ENCODE measurements at regions not wholly inside any gene's neighbourhood (a gene's known extent, or its start where the extent isn't known, plus 50 kb on each side); places are given as distances from the start of the nearest gene placed in this dataset.

GRCh38 chr2:238965371-238966071 lies 117.6 kb downstream of the TWIST2 start:
- no peak overlapping the region for H4K8ac ChIP-seq (ENCODE audit: low read depth in 2 of 2, low read length in 2 of 2)
- ATAC-seq (ENCODE audit: low read depth) (no peak), DNase-seq (no peak)
- TF ChIP-seq CHD1 (IDR thresholded peaks at IDR 0.05; ENCODE audit: low read depth, low read length): no peak
- TF ChIP-seq CEBPB (IDR thresholded peaks at IDR 0.05; ENCODE audit: low read depth, low read length): no peak
- TF ChIP-seq RAD21 (IDR thresholded peaks at IDR 0.05; ENCODE audit: low read length): no peak
- TF ChIP-seq POLR2A (IDR thresholded peaks at IDR 0.05; ENCODE audit: low read depth, low read length): no peak
- no peak for TF ChIP-seq MXI1 (IDR thresholded peaks at IDR 0.05; ENCODE audit: borderline replicate concordance, low read depth, low read length)
- TF ChIP-seq RFX5 (IDR thresholded peaks at IDR 0.05; ENCODE audit: low read depth, low read length): no peak
- TF ChIP-seq, protein P1, sequence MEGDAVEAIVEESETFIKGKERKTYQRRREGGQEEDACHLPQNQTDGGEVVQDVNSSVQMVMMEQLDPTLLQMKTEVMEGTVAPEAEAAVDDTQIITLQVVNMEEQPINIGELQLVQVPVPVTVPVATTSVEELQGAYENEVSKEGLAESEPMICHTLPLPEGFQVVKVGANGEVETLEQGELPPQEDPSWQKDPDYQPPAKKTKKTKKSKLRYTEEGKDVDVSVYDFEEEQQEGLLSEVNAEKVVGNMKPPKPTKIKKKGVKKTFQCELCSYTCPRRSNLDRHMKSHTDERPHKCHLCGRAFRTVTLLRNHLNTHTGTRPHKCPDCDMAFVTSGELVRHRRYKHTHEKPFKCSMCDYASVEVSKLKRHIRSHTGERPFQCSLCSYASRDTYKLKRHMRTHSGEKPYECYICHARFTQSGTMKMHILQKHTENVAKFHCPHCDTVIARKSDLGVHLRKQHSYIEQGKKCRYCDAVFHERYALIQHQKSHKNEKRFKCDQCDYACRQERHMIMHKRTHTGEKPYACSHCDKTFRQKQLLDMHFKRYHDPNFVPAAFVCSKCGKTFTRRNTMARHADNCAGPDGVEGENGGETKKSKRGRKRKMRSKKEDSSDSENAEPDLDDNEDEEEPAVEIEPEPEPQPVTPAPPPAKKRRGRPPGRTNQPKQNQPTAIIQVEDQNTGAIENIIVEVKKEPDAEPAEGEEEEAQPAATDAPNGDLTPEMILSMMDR (conservative IDR thresholded peaks at IDR 0.05; ENCODE audit: low read depth, low read length): no peak
- no peak for TF ChIP-seq FOS (IDR thresholded peaks at IDR 0.05; ENCODE audit: low read depth, low read length)
- TF ChIP-seq BHLHE40 (IDR thresholded peaks at IDR 0.05; ENCODE audit: low read depth, low read length): no peak
- TF ChIP-seq MAFK (IDR thresholded peaks at IDR 0.05; ENCODE audit: low read depth, low read length): no peak
- no peak for TF ChIP-seq NFE2L2 (IDR thresholded peaks at IDR 0.05; ENCODE audit: low read depth, low read length)
- TF ChIP-seq, protein P2, sequence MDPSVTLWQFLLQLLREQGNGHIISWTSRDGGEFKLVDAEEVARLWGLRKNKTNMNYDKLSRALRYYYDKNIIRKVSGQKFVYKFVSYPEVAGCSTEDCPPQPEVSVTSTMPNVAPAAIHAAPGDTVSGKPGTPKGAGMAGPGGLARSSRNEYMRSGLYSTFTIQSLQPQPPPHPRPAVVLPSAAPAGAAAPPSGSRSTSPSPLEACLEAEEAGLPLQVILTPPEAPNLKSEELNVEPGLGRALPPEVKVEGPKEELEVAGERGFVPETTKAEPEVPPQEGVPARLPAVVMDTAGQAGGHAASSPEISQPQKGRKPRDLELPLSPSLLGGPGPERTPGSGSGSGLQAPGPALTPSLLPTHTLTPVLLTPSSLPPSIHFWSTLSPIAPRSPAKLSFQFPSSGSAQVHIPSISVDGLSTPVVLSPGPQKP (IDR thresholded peaks at IDR 0.05; ENCODE audit: borderline replicate concordance, low read depth, low read length): no peak
- no peak for TF ChIP-seq USF2 (IDR thresholded peaks at IDR 0.05; ENCODE audit: low read depth, low read length)
- TF ChIP-seq MAZ (IDR thresholded peaks at IDR 0.05; ENCODE audit: borderline replicate concordance, low read depth, low read length): no peak
- no peak for TF ChIP-seq RCOR1 (IDR thresholded peaks at IDR 0.05; ENCODE audit: insufficient replicate concordance, low read length)
- TF ChIP-seq SMC3 (IDR thresholded peaks at IDR 0.05; ENCODE audit: low read depth, low read length): no peak
- no peak overlapping the region for H2BK5ac ChIP-seq (ENCODE audit: low read depth, low read length, poor library complexity, severe bottlenecking)
- H3K9ac ChIP-seq (ENCODE audit: low read depth, low read length): no peak overlapping the region
- H3K4me2 ChIP-seq (ENCODE audit: low read depth, low read length): no peak overlapping the region
- H3K56ac ChIP-seq (ENCODE audit: extremely low read depth, insufficient read depth, low read length): no peak overlapping the region
- 86 to 90% methylated on average over 1 to 8 of the region's 18 CpGs for WGBS, 2 experiments (ENCODE audit: extremely low coverage in 2 of 2, insufficient read length in 1 of 2)
- intact Hi-C loops (cut with micrococcal nuclease): no loop called here
- H3K4me1 ChIP-seq (ENCODE audit: control insufficient read depth, insufficient read depth, low read length): peaks cover 3% of the 10 kb centered on the region; the same call in 1 of the 2 replicates
- dilution Hi-C loops (cut with HindIII; ENCODE audit: low sequenced_read_pairs, unreplicated experiment): no loop called here
- in situ Hi-C loops (cut with MboI; ENCODE audit: low sequenced_read_pairs): loop anchor here (25.0 kb wide), 1 partner anchor 603 kb away; no protein-coding TSS in a partner anchor
- H4K20me1 ChIP-seq (ENCODE audit: insufficient read depth, low read length): no peaks in the 10 kb centered on the region
- H3K9me3 ChIP-seq (ENCODE audit: control insufficient read depth, insufficient read depth, low read length): no peaks in the 10 kb centered on the region
- H3K14ac ChIP-seq (replicated peaks; ENCODE audit: low read depth, low read length): no peak overlapping the region
- no peak overlapping the region for H2AK5ac ChIP-seq (ENCODE audit: low read depth, low read length)
- no peaks in the 10 kb centered on the region for H3K36me3 ChIP-seq (ENCODE audit: control insufficient read depth, insufficient read depth, low read length)
- no TSS peak for BruUV-seq (replicated peaks)
- H3K4ac ChIP-seq (ENCODE audit: low read depth, low read length): no peak overlapping the region
- peaks cover 3% of the 10 kb centered on the region; the same call in 1 of the 2 replicates for H3K9me1 ChIP-seq (ENCODE audit: insufficient read depth, low read length)
- no peak overlapping the region for H4K5ac ChIP-seq (ENCODE audit: low read depth, low read length)
- H2AFZ ChIP-seq (replicated peaks; ENCODE audit: low read length, poor library complexity): no peak overlapping the region
- H2AK9ac ChIP-seq (replicated peaks; ENCODE audit: low read depth, low read length, poor library complexity): no peak overlapping the region
- H3K23ac ChIP-seq (ENCODE audit: low read depth, low read length): no peak overlapping the region
- no peaks in the 10 kb centered on the region; the same call in 1 of the 2 replicates for H3K27me3 ChIP-seq (ENCODE audit: control insufficient read depth, insufficient read depth, low read length)
- ChIA-PET POLR2A (ENCODE audit: unreplicated experiment) (no interaction called here), CTCF (no interaction called here)
- no peak overlapping the region for H3K18ac ChIP-seq (ENCODE audit: low read depth, low read length)
- H3K4me3 ChIP-seq (ENCODE audit: insufficient read depth, low read depth, low read length): no peak overlapping the region
- no peak overlapping the region for H2BK15ac ChIP-seq (ENCODE audit: low read depth, low read length)
- H3K79me1 ChIP-seq (ENCODE audit: low read depth in 1 of 2, low read length in 2 of 2): no peaks in the 10 kb centered on the region
- no peak overlapping the region for H3K27ac ChIP-seq (ENCODE audit: insufficient read depth, low read length)
- no peak overlapping the region for H2BK120ac ChIP-seq (ENCODE audit: low read depth, low read length)
- H4K91ac ChIP-seq (ENCODE audit: insufficient read depth, low read depth, low read length): no peak overlapping the region
- H2BK20ac ChIP-seq (ENCODE audit: low read depth, low read length): no peak overlapping the region
